ENCODE measurements at regions not wholly inside any gene's neighbourhood (a gene's known extent, or its start where the extent isn't known, plus 50 kb on each side); places are given as distances from the start of the nearest gene placed in this dataset.
"Not testable (repeated sequence)": the region's sequence is repeated elsewhere in the genome, so short reads cannot be mapped to it uniquely, and the experiment has no call there.

DNA sequence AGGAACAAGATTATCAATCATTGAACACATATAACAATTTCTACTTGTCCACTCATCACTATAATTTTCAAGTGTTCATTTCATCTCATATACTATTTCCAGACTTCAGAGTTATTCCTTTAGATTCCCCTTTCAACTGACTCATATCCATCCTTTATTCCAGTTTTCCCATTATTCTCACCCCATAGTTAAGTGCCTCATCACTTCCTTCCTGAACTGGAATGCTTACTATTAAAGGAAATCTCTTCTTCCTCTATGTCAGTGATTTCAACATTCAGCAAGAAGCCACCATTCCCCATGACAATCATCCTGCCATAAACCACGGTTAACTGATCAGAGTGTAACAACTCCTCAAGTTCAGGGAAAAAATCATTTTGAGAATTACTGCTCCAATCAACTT, 198.9 kb downstream of the FBXO8 start:
- FAIRE-seq (no peak), DNase-seq (ENCODE audit: insufficient read length, low spot score) (no peak)

GRCh38 chr4:174080361-174080760, 203.1 kb downstream of the FBXO8 start:
- DNase-seq (ENCODE audit: insufficient read length, low spot score) (no peak), FAIRE-seq (no peak)

GRCh38 chr4:174071595-174071994, 211.9 kb downstream of the FBXO8 start:
- FAIRE-seq = no peak
- DNase-seq (ENCODE audit: insufficient read length, low spot score) = no peak

DNA sequence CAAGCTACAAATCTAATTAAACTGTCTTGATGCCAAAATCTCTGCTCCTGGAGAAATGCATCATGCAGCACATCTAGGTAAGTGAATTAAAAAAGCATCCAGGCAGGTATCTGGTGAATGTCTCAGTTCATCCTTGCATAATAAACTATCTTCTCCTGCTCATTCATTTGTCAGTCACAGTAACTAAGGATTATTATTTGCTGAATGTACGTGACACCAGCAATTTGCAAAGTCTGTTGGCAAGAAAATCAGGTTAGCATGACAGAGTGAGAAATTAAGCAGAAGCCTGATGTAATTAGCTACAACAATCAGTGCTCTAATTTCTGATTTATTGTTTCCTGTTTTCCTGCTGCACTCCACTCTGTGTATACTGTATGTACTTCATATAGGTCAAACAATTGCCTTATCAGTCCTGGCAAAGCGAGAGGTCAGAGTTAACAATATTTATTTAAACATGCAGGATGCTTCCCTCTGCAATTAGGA, 213.6 kb downstream of the FBXO8 start:
- DNase-seq (ENCODE audit: insufficient read length, low spot score) (no peak), FAIRE-seq (no peak)

DNA sequence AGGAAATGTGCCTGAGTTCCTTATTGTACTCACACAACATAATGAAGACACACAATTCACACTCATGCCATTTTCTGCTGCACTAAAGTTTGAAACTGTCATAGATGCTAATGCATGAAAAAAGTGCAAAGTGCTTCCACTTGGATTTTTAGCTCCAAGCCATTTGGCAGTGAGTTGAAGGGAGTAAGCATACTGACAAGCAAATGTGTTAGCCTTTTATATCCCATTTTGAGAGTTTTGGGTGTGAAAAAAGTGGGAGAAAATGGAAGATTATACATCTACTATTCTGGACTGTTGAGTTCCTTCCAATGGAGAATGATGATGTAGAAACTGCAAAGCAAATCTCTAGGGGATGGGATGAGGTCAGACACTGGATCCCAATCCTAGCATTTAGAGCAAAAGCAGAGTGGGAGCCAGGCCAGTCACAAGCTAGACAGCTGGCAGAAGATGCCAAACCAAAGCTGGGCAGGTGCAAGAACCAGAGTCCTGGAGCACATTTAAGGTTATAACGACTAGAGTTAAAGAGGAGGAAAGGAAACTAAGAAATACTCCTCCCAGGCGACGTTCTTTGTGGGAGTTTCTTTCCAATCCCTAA, 216.8 kb downstream of the FBXO8 start:
- DNase-seq (ENCODE audit: insufficient read length, low spot score) (no peak), FAIRE-seq (no peak)

DNA sequence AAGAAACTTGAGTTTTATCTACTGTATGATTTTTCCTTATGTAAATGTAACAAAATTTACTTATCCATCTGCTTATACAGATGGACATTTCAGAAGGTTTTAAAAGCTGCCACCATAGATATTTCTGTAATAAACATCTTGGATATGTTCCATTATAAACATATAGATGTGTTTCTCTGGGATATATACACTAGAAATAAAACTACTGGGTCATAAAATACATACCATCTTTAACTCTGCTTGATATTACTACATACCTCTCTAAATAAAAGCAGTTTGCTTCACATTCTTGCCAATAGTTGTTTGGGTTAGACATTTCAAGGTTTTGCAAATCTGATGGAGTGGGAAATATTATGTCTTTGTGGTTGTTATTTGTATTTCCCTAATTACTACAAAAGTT, 220.6 kb downstream of the FBXO8 start:
- DNase-seq (ENCODE audit: insufficient read length, low spot score) (no peak), FAIRE-seq (no peak)

GRCh38 chr4:174061026-174061425, 222.4 kb downstream of the FBXO8 start:
- no peak for FAIRE-seq
- DNase-seq (ENCODE audit: insufficient read length, low spot score) = no peak

DNA sequence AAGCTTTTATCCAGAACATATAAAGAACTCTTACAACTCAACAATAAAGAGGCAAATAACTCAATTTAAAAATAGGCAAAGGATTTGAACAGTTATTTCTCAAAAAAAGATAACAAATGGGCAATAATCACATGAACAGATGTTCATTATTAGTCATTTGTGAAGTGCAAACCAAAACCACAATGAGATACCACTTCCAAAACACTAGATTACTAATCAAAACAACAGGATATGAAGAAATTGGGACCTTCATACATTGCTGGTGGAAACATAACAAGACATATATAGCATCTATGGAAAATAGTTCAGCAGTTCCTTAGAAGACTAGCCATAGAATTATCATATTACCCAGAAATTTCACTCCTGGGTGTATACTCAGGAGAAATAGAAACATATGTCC, 224.6 kb downstream of the FBXO8 start:
- no peak for FAIRE-seq
- no peak for DNase-seq (ENCODE audit: insufficient read length, low spot score)

GRCh38 chr4:174056959-174057358, 226.5 kb downstream of the FBXO8 start:
- DNase-seq (ENCODE audit: insufficient read length, low spot score) = no peak
- FAIRE-seq = no peak

DNA sequence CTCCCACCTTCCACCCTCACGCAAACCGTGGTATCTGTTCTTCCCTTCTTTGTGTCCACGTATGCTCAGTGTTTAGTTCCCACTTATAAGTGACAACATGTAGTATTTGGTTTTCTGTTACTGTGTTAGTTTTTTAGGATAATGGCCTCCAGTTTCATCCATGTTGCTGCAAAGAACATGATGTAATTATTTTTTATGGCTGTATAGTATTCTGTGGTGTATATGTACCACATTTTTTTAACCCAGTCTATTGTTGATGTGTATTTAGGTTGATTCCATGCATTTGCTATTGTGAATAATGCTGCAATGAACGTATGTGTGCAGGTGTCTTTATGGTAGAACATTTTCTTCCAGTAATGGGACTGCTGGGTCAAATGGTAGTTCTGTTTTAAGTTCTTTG, 228.1 kb downstream of the FBXO8 start:
- no peak for FAIRE-seq
- no peak for DNase-seq (ENCODE audit: insufficient read length, low spot score)

- FAIRE-seq (no peak), DNase-seq (ENCODE audit: insufficient read length, low spot score) (no peak)
Observed at GRCh38 chr4:174053895-174054294, 229.6 kb downstream of the FBXO8 start.

- DNase-seq (ENCODE audit: insufficient read length, low spot score) = no peak
- FAIRE-seq = peak; percentile 70
Observed at GRCh38 chr4:174047363-174047762, 236.1 kb downstream of the FBXO8 start.

- not testable (repeated sequence) for FAIRE-seq; DNase-seq (ENCODE audit: insufficient read length, low spot score)
Observed at GRCh38 chr4:174045829-174046228, 237.6 kb downstream of the FBXO8 start.

- FAIRE-seq (no peak), DNase-seq (ENCODE audit: insufficient read length, low spot score) (no peak)
Observed at GRCh38 chr4:174045381-174045780, 238.1 kb downstream of the FBXO8 start.

DNA sequence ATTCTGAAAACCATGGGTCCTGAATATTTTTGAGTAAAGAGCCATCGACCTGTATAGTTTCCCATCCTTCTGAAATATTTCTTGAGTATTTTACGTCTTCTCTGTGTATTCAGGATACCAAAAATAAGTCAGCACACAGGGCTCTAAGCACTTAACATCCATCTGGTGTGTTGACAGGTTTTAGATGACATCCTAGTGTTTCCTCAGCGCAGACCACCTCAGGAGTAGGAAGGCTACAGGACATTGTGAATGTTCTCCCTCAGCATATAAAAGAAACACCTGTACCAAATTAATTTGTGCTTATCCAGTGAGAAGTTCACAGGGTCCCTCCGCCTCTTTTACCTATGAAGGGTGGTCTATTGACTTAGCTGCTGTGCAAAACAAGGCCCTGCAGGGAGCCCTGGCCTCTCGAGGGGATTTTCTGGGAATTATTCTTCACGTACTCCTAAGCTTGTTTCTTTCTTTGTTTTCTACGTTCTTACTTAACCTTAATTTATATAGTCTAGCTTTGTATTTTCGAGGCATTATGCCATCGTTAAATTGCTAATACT, 241.8 kb downstream of the FBXO8 start:
- FAIRE-seq (no peak), DNase-seq (ENCODE audit: insufficient read length, low spot score) (no peak)

GRCh38 chr4:174040287-174040686, 243.2 kb downstream of the FBXO8 start:
- FAIRE-seq = no peak

DNA sequence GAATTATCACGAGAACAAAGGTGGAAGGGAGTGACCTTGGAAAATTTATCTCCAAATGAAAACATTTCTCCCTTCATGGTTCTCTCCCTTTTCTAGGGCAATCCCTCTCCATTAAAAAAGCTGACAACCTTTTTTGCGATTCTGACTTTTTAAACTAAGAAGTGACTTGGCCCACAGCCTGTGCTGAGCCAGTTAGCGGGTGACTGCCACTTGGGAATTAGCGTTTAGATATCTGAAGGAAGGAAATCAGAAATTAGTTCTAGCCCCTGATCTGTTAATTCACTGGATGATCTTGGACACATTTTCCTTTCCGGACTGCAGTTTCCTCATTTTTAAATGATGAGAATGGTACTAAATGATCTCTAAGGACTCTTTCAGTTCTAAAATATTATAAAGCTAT, 245.0 kb downstream of the FBXO8 start:
- DNase-seq (ENCODE audit: insufficient read length, low spot score) = no peak
- FAIRE-seq = no peak

More at GRCh38 chr4:174040287-174040686, 243.2 kb downstream of the FBXO8 start:
- DNase-seq (ENCODE audit: insufficient read length, low spot score) = no peak

GRCh38 chr4:174037631-174038030, 245.8 kb downstream of the FBXO8 start:
- DNase-seq (ENCODE audit: insufficient read length, low spot score) = peak; percentile 19
- peak; percentile 68 for FAIRE-seq

- FAIRE-seq (peak; percentile 9), DNase-seq (ENCODE audit: insufficient read length, low spot score) (no peak)
Observed at GRCh38 chr4:174037049-174037448, 246.4 kb downstream of the FBXO8 start.

DNA sequence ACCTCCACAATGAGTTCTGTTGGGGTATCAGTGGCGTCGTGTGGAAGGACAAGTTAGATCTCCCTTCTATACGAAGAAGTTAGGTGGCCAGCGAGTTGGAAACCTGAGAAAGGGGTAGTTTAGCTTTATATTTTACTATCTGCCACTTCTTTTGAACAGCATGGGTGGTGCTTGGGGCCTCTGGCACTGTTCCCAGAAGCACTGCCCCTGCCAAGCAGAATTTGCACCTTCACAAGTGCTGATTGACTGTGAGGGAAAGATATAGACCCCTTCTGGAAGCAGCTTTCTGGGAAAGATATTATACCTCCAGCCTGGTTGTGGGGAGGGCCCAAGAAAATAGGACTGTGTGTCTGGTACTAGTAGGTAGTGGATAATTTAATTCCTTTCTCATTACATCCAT, 246.9 kb downstream of the FBXO8 start:
- FAIRE-seq = no peak
- DNase-seq (ENCODE audit: insufficient read length, low spot score) = no peak

DNA sequence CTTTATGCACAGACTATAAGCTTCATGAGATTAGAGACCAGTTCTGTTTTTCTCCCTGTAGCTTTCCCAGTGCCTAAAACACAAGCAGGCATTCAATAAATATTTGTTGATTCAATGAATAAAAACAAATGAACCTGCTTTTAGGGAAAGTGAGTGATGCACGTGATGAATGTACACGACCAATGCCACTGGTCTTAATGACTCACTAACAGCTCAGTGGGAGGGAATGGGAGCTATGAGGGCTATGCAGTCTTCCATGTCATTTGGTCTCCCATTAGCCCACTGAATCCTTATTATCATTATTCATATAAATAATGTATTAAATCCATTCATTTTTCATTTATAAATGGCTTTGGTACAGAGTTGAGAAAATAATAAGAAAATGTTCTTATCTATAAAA, 247.4 kb downstream of the FBXO8 start:
- peak; percentile 36 for FAIRE-seq
- peak; percentile 19 for DNase-seq (ENCODE audit: insufficient read length, low spot score)

DNA sequence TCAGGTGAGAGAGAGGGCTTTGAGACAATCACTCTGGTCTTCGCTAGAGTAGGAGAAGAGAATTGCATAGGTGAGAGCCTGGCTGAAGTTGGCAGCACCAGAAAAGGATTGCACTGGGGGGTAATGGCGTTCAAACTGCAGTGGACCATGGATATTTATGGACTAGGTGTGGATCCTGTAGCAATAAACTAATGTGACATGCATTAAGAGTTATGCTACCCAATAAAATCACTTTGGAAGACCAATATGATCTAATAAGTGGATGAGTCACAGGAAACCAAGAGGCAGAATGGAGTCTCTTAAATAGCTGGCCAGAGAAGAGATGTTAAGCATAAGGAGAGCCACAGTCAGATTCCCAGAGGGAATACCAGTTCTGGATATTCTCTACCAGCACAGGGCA, 259.8 kb downstream of the FBXO8 start:
- FAIRE-seq = no peak

DNA sequence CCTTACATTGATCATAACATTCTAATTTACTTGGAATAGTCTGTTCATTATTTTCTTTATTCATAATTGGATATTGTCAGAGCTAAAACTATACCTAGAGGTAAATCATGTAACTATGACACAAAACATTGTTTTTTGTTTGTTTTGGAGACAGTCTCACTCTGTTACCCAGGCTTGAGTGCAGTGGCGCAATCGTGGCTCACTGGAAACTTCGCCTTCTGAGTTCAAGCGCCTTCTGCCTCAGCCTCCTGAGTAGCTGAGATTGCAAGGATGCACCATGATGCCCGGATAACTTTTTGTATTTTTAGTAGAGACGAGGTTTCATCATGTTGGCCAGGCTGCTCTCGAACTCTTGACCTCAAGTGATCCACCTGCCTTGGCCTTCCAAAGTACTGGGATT, 265.2 kb downstream of the FBXO8 start:
- FAIRE-seq (no peak), DNase-seq (ENCODE audit: insufficient read length, low spot score) (no peak)

More for the DNA sequence above, 259.8 kb downstream of the FBXO8 start:
- DNase-seq (ENCODE audit: insufficient read length, low spot score) = peak; percentile 31

All from HTR-8/SVneo (cell line).